HepG2 (cell line): ENCODE measurements at regions not wholly inside any gene's neighbourhood (a gene's known extent, or its start where the extent isn't known, plus 50 kb on each side); places are given as distances from the start of the nearest gene placed in this dataset.

Experiments
- ATAC-seq: fragments of 200-7000 bp; cut with Tn5 transposase; 3 replicates; pipeline ENCODE4 v1.9.1; 2020; ENCODE audit warnings: mild to moderate bottlenecking, moderate library complexity
- BruUV-seq: library from RNA; stranded (reverse); fragments of 400-500 nt; replicated peaks from 2 replicates; lab custom pipeline; 2021; lab: Mats Ljungman, UMichigan
- CTCF ChIA-PET: fragments of 300-600 bp; formaldehyde crosslinking; extraction: SDS; loops from one replicate; lab custom pipeline; 2021; ENCODE audit warnings: low total read pairs, inconsistent platforms, low intra/inter-chr PET ratio; lab: Yijun Ruan, JAX
- POLR2A ChIA-PET: fragments of 350-600 bp; sonication (Branson Sonifier 250); formaldehyde crosslinking; loops from one replicate; lab custom pipeline; 2020; ENCODE audit warnings: antibody characterized with exemption, inconsistent platforms; lab: Yijun Ruan, JAX
- DNase-seq: peaks from one replicate; pipeline ENCODE4 v3.0.0-alpha.2; 2015; ENCODE audit warnings: low spot score
- FAIRE-seq: peaks from 3 replicates; lab custom pipeline; 2011; peaks lifted over from hg19 to GRCh38; lab: Jason Lieb, UNC
- H2AFZ ChIP-seq: one replicate; pipeline ENCODE4 v1.6.1; 2011; ENCODE audit warnings: low read length, inconsistent platforms
- H3K27ac ChIP-seq: fragments of 300-600 bp; 3 replicates; pipeline ENCODE4 v1.8.0; 2011; ENCODE audit warnings: mixed run types, mild to moderate bottlenecking, mixed read lengths, low read length, inconsistent platforms; ENCODE audit not compliant: insufficient read depth; ENCODE audit errors: extremely low read length
- H3K27me3 ChIP-seq, 2 experiments: fragments of 200-600 bp in 1 of 2; 2 replicates in 1 of 2; 3 replicates in 1 of 2; pipeline versions ENCODE4 v1.6.0 to v1.8.0; 2011; ENCODE audit warnings: low read length in 2 of 2, mild to moderate bottlenecking in 2 of 2, moderate library complexity in 2 of 2, inconsistent platforms in 1 of 2; ENCODE audit not compliant: insufficient read depth in 2 of 2, control insufficient read depth in 1 of 2
- H3K36me3 ChIP-seq, 2 experiments: fragments of 200-600 bp in 1 of 2; replicated peaks in 1 of 2; 2 replicates in 1 of 2; 3 replicates in 1 of 2; pipeline versions ENCODE4 v1.5.1 to v1.8.0; 2011; ENCODE audit warnings: low read length in 2 of 2, inconsistent platforms in 1 of 2; ENCODE audit not compliant: insufficient read depth in 2 of 2, control insufficient read depth in 1 of 2
- H3K4me1 ChIP-seq: 2 replicates; pipeline ENCODE4 v1.5.1; 2012; ENCODE audit warnings: low read length, inconsistent platforms; ENCODE audit not compliant: insufficient read depth
- H3K4me2 ChIP-seq: 2 replicates; pipeline ENCODE4 v1.6.0; 2011; ENCODE audit warnings: low read depth, low read length, inconsistent platforms
- H3K4me3 ChIP-seq, 3 experiments: fragments of 200-600 bp in 1 of 3; sonication (generic), shearing (Covaris generic) in 1 of 3; replicated peaks in 1 of 3; 2 replicates each; pipeline ENCODE4 v1.5.1; 2011 to 2016; ENCODE audit warnings: low read length in 3 of 3, inconsistent platforms in 2 of 3, low read depth in 2 of 3, mild to moderate bottlenecking in 2 of 3, control low read depth in 1 of 3, mixed read lengths in 1 of 3; ENCODE audit not compliant: insufficient read depth in 1 of 3
- H3K79me2 ChIP-seq: one replicate; pipeline ENCODE4 v1.6.1; 2011; ENCODE audit warnings: low read length, inconsistent platforms; ENCODE audit not compliant: insufficient read depth
- H3K9ac ChIP-seq: 2 replicates; pipeline ENCODE4 v1.6.0; 2011; ENCODE audit warnings: mild to moderate bottlenecking, low read depth, low read length, inconsistent platforms; ENCODE audit not compliant: insufficient read depth
- H3K9me3 ChIP-seq: 2 replicates; pipeline ENCODE4 v1.5.1; 2012; ENCODE audit warnings: mild to moderate bottlenecking, low read length
- H4K20me1 ChIP-seq: 2 replicates; pipeline ENCODE4 v1.6.0; 2011; ENCODE audit warnings: inconsistent platforms, mild to moderate bottlenecking, low read length, moderate library complexity; ENCODE audit not compliant: insufficient read depth
- GZF1 ChIP-seq: sonication (generic); formaldehyde crosslinking; IDR thresholded peaks from 2 replicates; pipeline ENCODE4 v1.5.1; 2020; ENCODE audit warnings: mild to moderate bottlenecking, missing genetic modification reagents
- MAFG ChIP-seq: sonication (generic); formaldehyde crosslinking; IDR thresholded peaks from 2 replicates; pipeline ENCODE4 v1.5.1; 2020; ENCODE audit warnings: mild to moderate bottlenecking, missing genetic modification reagents
- MAFK ChIP-seq, 2 experiments: IDR thresholded peaks in 1 of 2; conservative IDR thresholded peaks in 1 of 2; 2 replicates each; pipeline ENCODE4 v1.6.1; 2011; ENCODE audit warnings: improper control_type of control experiment in 2 of 2, low read length in 2 of 2
- NFKB2 ChIP-seq: sonication (generic); formaldehyde crosslinking; IDR thresholded peaks from 2 replicates; pipeline ENCODE4 v1.4.0; 2020; ENCODE audit warnings: missing genetic modification reagents, borderline replicate concordance
- NKX3-1 ChIP-seq: sonication (generic); formaldehyde crosslinking; IDR thresholded peaks from 2 replicates; pipeline ENCODE4 v1.5.0; 2020; ENCODE audit warnings: missing genetic modification reagents
- RARA ChIP-seq: IDR thresholded peaks from 2 replicates; pipeline ENCODE4 v1.6.1; 2016; ENCODE audit warnings: missing genetic modification reagents, missing compliant biosample characterization
- RBFOX2 ChIP-seq: fragments of 200-400 bp; formaldehyde crosslinking; IDR thresholded peaks from 2 replicates; pipeline ENCODE4 v1.6.1; 2017; ENCODE audit warnings: low read depth, mild to moderate bottlenecking, low read length
- SUZ12 ChIP-seq: fragments of 150-350 bp; IDR thresholded peaks from 2 replicates; pipeline ENCODE4 v1.6.1; 2014; ENCODE audit warnings: low read depth, low read length
- TAF1 ChIP-seq: sonication (generic); formaldehyde crosslinking; IDR thresholded peaks from 2 replicates; pipeline ENCODE4 v1.4.0; 2020; ENCODE audit warnings: missing genetic modification reagents
- ZBTB21 ChIP-seq: sonication (generic); formaldehyde crosslinking; IDR thresholded peaks from 2 replicates; pipeline ENCODE4 v1.4.0; 2020; ENCODE audit warnings: missing genetic modification reagents
- ZBTB42 ChIP-seq: sonication (generic); formaldehyde crosslinking; IDR thresholded peaks from 2 replicates; pipeline ENCODE4 v1.5.0; 2020; ENCODE audit warnings: mild to moderate bottlenecking, missing genetic modification reagents
- ZNF3 ChIP-seq: IDR thresholded peaks from 2 replicates; pipeline ENCODE4 v1.7.0; 2017; ENCODE audit warnings: inconsistent platforms
- ZNF329 ChIP-seq: sonication (generic); formaldehyde crosslinking; IDR thresholded peaks from 2 replicates; pipeline ENCODE4 v1.9.0; 2021; ENCODE audit warnings: low read depth, mild to moderate bottlenecking, missing genetic modification reagents
- ZNF337 ChIP-seq: sonication (generic); formaldehyde crosslinking; IDR thresholded peaks from 2 replicates; pipeline ENCODE4 v1.5.1; 2020; ENCODE audit warnings: missing genetic modification reagents, low read depth, mild to moderate bottlenecking, borderline replicate concordance
- ZNF354B ChIP-seq: sonication (generic); formaldehyde crosslinking; IDR thresholded peaks from 2 replicates; pipeline ENCODE4 v1.8.0; 2022; ENCODE audit warnings: mild to moderate bottlenecking, missing genetic modification reagents
- ZSCAN29 ChIP-seq: sonication (generic); formaldehyde crosslinking; conservative IDR thresholded peaks from 2 replicates; pipeline ENCODE4 v1.4.0; 2020; ENCODE audit warnings: mild to moderate bottlenecking, missing genetic modification reagents
- WGBS: methylation state at CpG from one replicate; pipeline ENCODE4 v1.1.6; 2017; ENCODE audit warnings: low lambda C conversion rate; 5-methylcytosine and 5-hydroxymethylcytosine counted together
- in situ Hi-C: cut with HindIII; loops from 2 replicates; pipeline ENCODE4 v1.10.0; 2017; ENCODE audit warnings: low pct_unique_long_range_greater_than_20kb; ENCODE audit not compliant: extremely low pct_ligation_motif_present
- intact Hi-C: fragments of 100-400 bp; cut with micrococcal nuclease; formaldehyde crosslinking; loops from one replicate; pipeline ENCODE4 v1.10.0; 2022; ENCODE audit not compliant: unreplicated experiment
- TF ChIP-seq, protein P1 (sequence below): sonication (generic); formaldehyde crosslinking; IDR thresholded peaks from 2 replicates; pipeline ENCODE4 v1.4.0; 2020; ENCODE audit warnings: missing genetic modification reagents
- TF ChIP-seq, protein P2 (sequence below): sonication (generic); formaldehyde crosslinking; IDR thresholded peaks from 2 replicates; pipeline ENCODE4 v1.4.0; 2020; ENCODE audit warnings: missing genetic modification reagents
- TF ChIP-seq, protein P3 (sequence below): sonication (generic); formaldehyde crosslinking; IDR thresholded peaks from 2 replicates; pipeline ENCODE4 v1.4.0; 2020; ENCODE audit warnings: missing genetic modification reagents

DNA sequence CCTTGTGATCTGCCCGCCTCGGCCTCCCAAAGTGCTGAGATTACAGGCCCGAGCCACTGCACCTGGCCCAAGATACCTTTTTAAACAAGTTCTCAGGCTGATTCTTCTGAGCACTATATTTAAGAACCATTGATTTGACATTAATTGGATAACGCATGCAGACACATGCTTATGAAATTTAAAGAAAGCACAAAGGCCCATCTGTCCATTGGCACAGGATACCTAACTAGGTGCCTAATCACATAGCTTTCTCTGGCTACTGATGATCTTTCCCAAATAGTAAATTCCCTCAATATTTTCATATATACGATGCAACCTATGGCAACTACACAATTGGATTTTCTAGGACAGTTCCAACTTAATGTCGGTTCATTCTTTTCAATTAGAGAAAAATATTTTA is 62.5 kb upstream of the STAM2 start:
- in situ Hi-C loops (no loop called here), intact Hi-C loops (no loop called here)
- H3K4me2 ChIP-seq, result no peak overlapping the region
- no peak overlapping the region for H2AFZ ChIP-seq
- ChIA-PET POLR2A (no interaction called here), CTCF (no interaction called here)
- no peaks in the 10 kb centered on the region; a peak in 1 of 5 replicates for H3K27me3 ChIP-seq
- WGBS, result 72% methylated on average over 6 of the region's 6 CpGs
- TF ChIP-seq ZBTB42 (CRISPR knock-in tag) (no peak), ZNF3 (CRISPR knock-in tag) (no peak), SUZ12 (no peak), ZNF329 (CRISPR knock-in tag) (no peak), ZSCAN29 (CRISPR knock-in tag) (no peak), TAF1 (no peak), GZF1 (CRISPR knock-in tag) (no peak), ZBTB21 (CRISPR knock-in tag) (no peak), NKX3-1 (no peak), RARA (CRISPR knock-in tag) (no peak), MAFK (conservative IDR thresholded peaks at IDR 0.05 in 1 of 2, IDR thresholded peaks at IDR 0.05 in 1 of 2; ENCODE audit: low read length in 2 of 2) (no peak), MAFG (no peak), ZNF354B (CRISPR knock-in tag) (no peak), NFKB2 (no peak), ZNF337 (CRISPR knock-in tag) (no peak), RBFOX2 (no peak)
- TF ChIP-seq, protein P1, sequence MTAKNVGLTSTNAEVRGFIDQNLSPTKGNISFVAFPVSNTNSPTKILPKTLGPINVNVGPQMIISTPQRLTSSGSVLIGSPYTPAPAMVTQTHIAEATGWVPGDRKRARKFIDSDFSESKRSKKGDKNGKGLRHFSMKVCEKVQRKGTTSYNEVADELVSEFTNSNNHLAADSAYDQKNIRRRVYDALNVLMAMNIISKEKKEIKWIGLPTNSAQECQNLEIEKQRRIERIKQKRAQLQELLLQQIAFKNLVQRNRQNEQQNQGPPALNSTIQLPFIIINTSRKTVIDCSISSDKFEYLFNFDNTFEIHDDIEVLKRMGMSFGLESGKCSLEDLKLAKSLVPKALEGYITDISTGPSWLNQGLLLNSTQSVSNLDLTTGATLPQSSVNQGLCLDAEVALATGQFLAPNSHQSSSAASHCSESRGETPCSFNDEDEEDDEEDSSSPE (CRISPR knock-in tag), result no peak
- TF ChIP-seq, protein P2, sequence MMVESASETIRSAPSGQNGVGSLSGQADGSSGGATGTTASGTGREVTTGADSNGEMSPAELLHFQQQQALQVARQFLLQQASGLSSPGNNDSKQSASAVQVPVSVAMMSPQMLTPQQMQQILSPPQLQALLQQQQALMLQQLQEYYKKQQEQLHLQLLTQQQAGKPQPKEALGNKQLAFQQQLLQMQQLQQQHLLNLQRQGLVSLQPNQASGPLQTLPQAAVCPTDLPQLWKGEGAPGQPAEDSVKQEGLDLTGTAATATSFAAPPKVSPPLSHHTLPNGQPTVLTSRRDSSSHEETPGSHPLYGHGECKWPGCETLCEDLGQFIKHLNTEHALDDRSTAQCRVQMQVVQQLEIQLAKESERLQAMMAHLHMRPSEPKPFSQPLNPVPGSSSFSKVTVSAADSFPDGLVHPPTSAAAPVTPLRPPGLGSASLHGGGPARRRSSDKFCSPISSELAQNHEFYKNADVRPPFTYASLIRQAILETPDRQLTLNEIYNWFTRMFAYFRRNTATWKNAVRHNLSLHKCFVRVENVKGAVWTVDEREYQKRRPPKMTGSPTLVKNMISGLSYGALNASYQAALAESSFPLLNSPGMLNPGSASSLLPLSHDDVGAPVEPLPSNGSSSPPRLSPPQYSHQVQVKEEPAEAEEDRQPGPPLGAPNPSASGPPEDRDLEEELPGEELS, result no peak
- TF ChIP-seq, protein P3, sequence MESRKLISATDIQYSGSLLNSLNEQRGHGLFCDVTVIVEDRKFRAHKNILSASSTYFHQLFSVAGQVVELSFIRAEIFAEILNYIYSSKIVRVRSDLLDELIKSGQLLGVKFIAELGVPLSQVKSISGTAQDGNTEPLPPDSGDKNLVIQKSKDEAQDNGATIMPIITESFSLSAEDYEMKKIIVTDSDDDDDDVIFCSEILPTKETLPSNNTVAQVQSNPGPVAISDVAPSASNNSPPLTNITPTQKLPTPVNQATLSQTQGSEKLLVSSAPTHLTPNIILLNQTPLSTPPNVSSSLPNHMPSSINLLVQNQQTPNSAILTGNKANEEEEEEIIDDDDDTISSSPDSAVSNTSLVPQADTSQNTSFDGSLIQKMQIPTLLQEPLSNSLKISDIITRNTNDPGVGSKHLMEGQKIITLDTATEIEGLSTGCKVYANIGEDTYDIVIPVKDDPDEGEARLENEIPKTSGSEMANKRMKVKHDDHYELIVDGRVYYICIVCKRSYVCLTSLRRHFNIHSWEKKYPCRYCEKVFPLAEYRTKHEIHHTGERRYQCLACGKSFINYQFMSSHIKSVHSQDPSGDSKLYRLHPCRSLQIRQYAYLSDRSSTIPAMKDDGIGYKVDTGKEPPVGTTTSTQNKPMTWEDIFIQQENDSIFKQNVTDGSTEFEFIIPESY, result no peak
- DNase-seq, result no peak
- H3K36me3 ChIP-seq, result no peaks in the 10 kb centered on the region
- no peak overlapping the region for H3K9ac ChIP-seq
- peaks cover 10% of the 10 kb centered on the region; the same call in 1 of the 2 replicates for H3K9me3 ChIP-seq
- BruUV-seq, result no TSS peak
- no peak for FAIRE-seq
- peaks cover 8% of the 10 kb centered on the region for H3K4me1 ChIP-seq
- no peak for ATAC-seq
- H4K20me1 ChIP-seq, result no peaks in the 10 kb centered on the region
- no peaks in the 10 kb centered on the region for H3K79me2 ChIP-seq
- no peak overlapping the region for H3K27ac ChIP-seq
- no peak overlapping the region for H3K4me3 ChIP-seq
